OCI-LY7 (cell line): ENCODE measurements at regions not wholly inside any gene's neighbourhood (a gene's known extent, or its start where the extent isn't known, plus 50 kb on each side); places are given as distances from the start of the nearest gene placed in this dataset.
"Not testable (repeated sequence)": the region's sequence is repeated elsewhere in the genome, so short reads cannot be mapped to it uniquely, and the experiment has no call there.

Source experiments
- EZH2phosphoT487 ChIP-seq: fragments of 200-600 bp; sonication (generic); IDR thresholded peaks from 2 replicates; pipeline ENCODE4 v1.6.1; 2018; ENCODE audit warnings: low read depth, borderline replicate concordance, mild to moderate bottlenecking, mixed run types, antibody characterized with exemption, low read length, moderate library complexity, mixed read lengths
- TF ChIP-seq, protein P1 (sequence below): fragments of 200-600 bp; sonication (generic); conservative IDR thresholded peaks from 2 replicates; pipeline ENCODE4 v1.5.1; 2014; ENCODE audit warnings: mild to moderate bottlenecking, antibody characterized with exemption, low read length, moderate library complexity, mixed read lengths

DNA sequence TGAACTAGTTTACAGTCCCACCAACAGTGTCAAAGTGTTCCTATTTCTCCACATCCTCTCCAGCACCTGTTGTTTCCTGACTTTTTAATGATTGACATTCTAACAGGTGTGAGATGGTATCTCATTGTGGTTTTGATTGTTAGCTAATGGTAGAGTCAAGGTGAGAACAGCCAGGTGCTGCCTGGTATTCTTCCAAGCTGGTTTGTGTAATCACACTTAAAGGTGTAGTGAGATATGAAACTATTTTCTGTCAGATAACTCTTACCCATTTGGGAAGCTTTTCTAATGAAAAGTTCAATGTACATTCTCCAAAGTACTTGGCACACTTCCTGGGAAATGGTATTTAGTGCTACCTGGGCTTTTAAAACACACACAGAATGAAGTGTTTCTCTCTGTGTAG is 343.3 kb upstream of the OR4C13 start:
- TF ChIP-seq, protein P1, sequence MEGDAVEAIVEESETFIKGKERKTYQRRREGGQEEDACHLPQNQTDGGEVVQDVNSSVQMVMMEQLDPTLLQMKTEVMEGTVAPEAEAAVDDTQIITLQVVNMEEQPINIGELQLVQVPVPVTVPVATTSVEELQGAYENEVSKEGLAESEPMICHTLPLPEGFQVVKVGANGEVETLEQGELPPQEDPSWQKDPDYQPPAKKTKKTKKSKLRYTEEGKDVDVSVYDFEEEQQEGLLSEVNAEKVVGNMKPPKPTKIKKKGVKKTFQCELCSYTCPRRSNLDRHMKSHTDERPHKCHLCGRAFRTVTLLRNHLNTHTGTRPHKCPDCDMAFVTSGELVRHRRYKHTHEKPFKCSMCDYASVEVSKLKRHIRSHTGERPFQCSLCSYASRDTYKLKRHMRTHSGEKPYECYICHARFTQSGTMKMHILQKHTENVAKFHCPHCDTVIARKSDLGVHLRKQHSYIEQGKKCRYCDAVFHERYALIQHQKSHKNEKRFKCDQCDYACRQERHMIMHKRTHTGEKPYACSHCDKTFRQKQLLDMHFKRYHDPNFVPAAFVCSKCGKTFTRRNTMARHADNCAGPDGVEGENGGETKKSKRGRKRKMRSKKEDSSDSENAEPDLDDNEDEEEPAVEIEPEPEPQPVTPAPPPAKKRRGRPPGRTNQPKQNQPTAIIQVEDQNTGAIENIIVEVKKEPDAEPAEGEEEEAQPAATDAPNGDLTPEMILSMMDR: not testable (repeated sequence)
- not testable (repeated sequence) for TF ChIP-seq EZH2phosphoT487
